ENCODE measurements at regions not wholly inside any gene's neighbourhood (a gene's known extent, or its start where the extent isn't known, plus 50 kb on each side); places are given as distances from the start of the nearest gene placed in this dataset.

GRCh38 chr4:4782969-4783368 lies 76.5 kb upstream of the MSX1 start:
- TF ChIP-seq CTCF (conservative IDR thresholded peaks at IDR 0.05): no peak
- no peak for TF ChIP-seq EZH2 (IDR thresholded peaks at IDR 0.05; ENCODE audit: low read depth)

All from PC-9 (cell line).